H9 (cell line): ENCODE measurements at regions not wholly inside any gene's neighbourhood (a gene's known extent, or its start where the extent isn't known, plus 50 kb on each side); places are given as distances from the start of the nearest gene placed in this dataset.

Experiments
- DNase-seq: peaks from one replicate; pipeline ENCODE4 v3.0.0-alpha.2; 2017
- H2AFZ ChIP-seq: one replicate; pipeline ENCODE4 v1.6.1; 2013; ENCODE audit warnings: mild to moderate bottlenecking, low read length, control low read depth, moderate library complexity
- H2AK5ac ChIP-seq: 2 replicates; pipeline ENCODE4 v1.6.1; 2013; ENCODE audit warnings: low read length, control low read depth, mixed read lengths; ENCODE audit not compliant: insufficient read length
- H2BK120ac ChIP-seq: one replicate; pipeline ENCODE4 v1.6.1; 2013; ENCODE audit warnings: low read depth, mild to moderate bottlenecking, low read length, control low read depth, inconsistent platforms; ENCODE audit not compliant: poor library complexity, severe bottlenecking
- H2BK12ac ChIP-seq: 2 replicates; pipeline ENCODE4 v1.6.1; 2013; ENCODE audit warnings: low read length, control low read depth, mixed read lengths, low read depth; ENCODE audit not compliant: insufficient read length
- H2BK15ac ChIP-seq: 2 replicates; pipeline ENCODE4 v1.6.1; 2013; ENCODE audit warnings: low read depth, low read length, control low read depth
- H2BK20ac ChIP-seq: one replicate; pipeline ENCODE4 v1.6.1; 2013; ENCODE audit warnings: low read depth, mild to moderate bottlenecking, low read length, control low read depth, inconsistent platforms; ENCODE audit not compliant: poor library complexity, severe bottlenecking
- H2BK5ac ChIP-seq: 2 replicates; pipeline ENCODE4 v1.6.1; 2013; ENCODE audit warnings: low read length, control low read depth, mixed read lengths; ENCODE audit not compliant: insufficient read length
- H3K14ac ChIP-seq: 2 replicates; pipeline ENCODE4 v1.6.1; 2013; ENCODE audit warnings: low read length, control low read depth; ENCODE audit not compliant: insufficient read depth
- H3K18ac ChIP-seq: 2 replicates; pipeline ENCODE4 v1.6.1; 2013; ENCODE audit warnings: low read depth, mild to moderate bottlenecking, mixed read lengths, low read length, control low read depth; ENCODE audit not compliant: insufficient read length
- H3K23ac ChIP-seq: 2 replicates; pipeline ENCODE4 v1.6.1; 2013; ENCODE audit warnings: low read length, control low read depth, mixed read lengths, low read depth; ENCODE audit not compliant: insufficient read length
- H3K23me2 ChIP-seq: 2 replicates; pipeline ENCODE4 v1.6.1; 2013; ENCODE audit warnings: low read depth, mild to moderate bottlenecking, mixed read lengths, low read length, control low read depth; ENCODE audit not compliant: insufficient read length, poor library complexity, severe bottlenecking
- H3K27ac ChIP-seq: 2 replicates; pipeline ENCODE4 v1.5.1; 2013; ENCODE audit warnings: low read length, control low read depth, mixed read lengths, low read depth; ENCODE audit not compliant: insufficient read length
- H3K27me3 ChIP-seq: 2 replicates; pipeline ENCODE4 v1.6.1; 2013; ENCODE audit warnings: low read length, control low read depth, inconsistent platforms; ENCODE audit not compliant: insufficient read depth
- H3K4ac ChIP-seq: 2 replicates; pipeline ENCODE4 v1.6.1; 2013; ENCODE audit warnings: low read depth, mild to moderate bottlenecking, control low read depth, inconsistent platforms, low read length, moderate library complexity
- H3K4me1 ChIP-seq: 2 replicates; pipeline ENCODE4 v1.6.1; 2013; ENCODE audit warnings: low read length, control low read depth, inconsistent platforms; ENCODE audit not compliant: insufficient read depth
- H3K4me2 ChIP-seq: 2 replicates; pipeline ENCODE4 v1.6.1; 2013; ENCODE audit warnings: low read length, control low read depth, mixed read lengths; ENCODE audit not compliant: insufficient read length, insufficient read depth
- H3K56ac ChIP-seq: 2 replicates; pipeline ENCODE4 v1.6.1; 2013; ENCODE audit warnings: low read depth, mild to moderate bottlenecking, mixed read lengths, low read length, control low read depth; ENCODE audit not compliant: insufficient read length
- H3K79me1 ChIP-seq: 2 replicates; pipeline ENCODE4 v1.6.1; 2013; ENCODE audit warnings: low read depth, mild to moderate bottlenecking, moderate library complexity, low read length, control low read depth, inconsistent platforms; ENCODE audit not compliant: insufficient read depth, poor library complexity, severe bottlenecking
- H3K79me2 ChIP-seq: 2 replicates; pipeline ENCODE4 v1.6.1; 2013; ENCODE audit warnings: low read length, control low read depth, inconsistent platforms; ENCODE audit not compliant: insufficient read depth
- H3K9ac ChIP-seq: 2 replicates; pipeline ENCODE4 v1.6.1; 2013; ENCODE audit warnings: low read length, control low read depth, mixed read lengths; ENCODE audit not compliant: insufficient read length; ENCODE audit errors: extremely low read depth
- H3K9me3 ChIP-seq: one replicate; pipeline ENCODE4 v1.6.1; 2013; ENCODE audit warnings: low read depth, low read length, inconsistent platforms; ENCODE audit not compliant: control insufficient read depth
- H3T11ph ChIP-seq: one replicate; pipeline ENCODE4 v1.6.1; 2013; ENCODE audit warnings: mild to moderate bottlenecking, low read length, control low read depth, inconsistent platforms
- H4K20me1 ChIP-seq: one replicate; pipeline ENCODE4 v1.6.1; 2013; ENCODE audit not compliant: control insufficient read depth, insufficient read length, insufficient read depth
- H4K5ac ChIP-seq: 2 replicates; pipeline ENCODE4 v1.6.1; 2013; ENCODE audit warnings: low read depth, mild to moderate bottlenecking, mixed read lengths, low read length, control low read depth; ENCODE audit not compliant: insufficient read length
- H4K8ac ChIP-seq: replicated peaks from 2 replicates; pipeline ENCODE4 v1.6.1; 2013; ENCODE audit warnings: low read length, control low read depth, mixed read lengths, low read depth; ENCODE audit not compliant: insufficient read length
- H4K91ac ChIP-seq: 2 replicates; pipeline ENCODE4 v1.6.1; 2013; ENCODE audit warnings: low read depth, mild to moderate bottlenecking, moderate library complexity, mixed read lengths, low read length, control low read depth; ENCODE audit not compliant: insufficient read length
- H3K27ac Mint-ChIP-seq, 3 experiments: 2 replicates in 2 of 3; 3 replicates in 1 of 3; pipeline ENCODE4 v1.8.0; 2020 to 2021; ENCODE audit warnings: mixed read lengths in 3 of 3, mild to moderate bottlenecking in 1 of 3, moderate library complexity in 1 of 3
- H3K27me3 Mint-ChIP-seq: 2 replicates; pipeline ENCODE4 v1.8.0; 2021; ENCODE audit warnings: low read depth, mild to moderate bottlenecking, moderate library complexity, mixed read lengths
- H3K36me3 Mint-ChIP-seq, 3 experiments: 2 replicates in 2 of 3; 3 replicates in 1 of 3; pipeline ENCODE4 v1.8.0; 2020 to 2021; ENCODE audit warnings: low read depth in 3 of 3, mixed read lengths in 3 of 3; ENCODE audit not compliant: insufficient read depth in 1 of 3
- H3K4me1 Mint-ChIP-seq, 2 experiments: 2 replicates each; pipeline ENCODE4 v1.8.0; 2020; ENCODE audit warnings: mixed read lengths in 2 of 2
- H3K4me3 Mint-ChIP-seq, 2 experiments: 2 replicates in 1 of 2; 3 replicates in 1 of 2; pipeline ENCODE4 v1.8.0; 2020 to 2021; ENCODE audit warnings: mild to moderate bottlenecking in 2 of 2, mixed read lengths in 2 of 2, moderate library complexity in 1 of 2
- H3K9me3 Mint-ChIP-seq, 2 experiments: 2 replicates in 1 of 2; 3 replicates in 1 of 2; pipeline ENCODE4 v1.8.0; 2020; ENCODE audit warnings: mild to moderate bottlenecking in 2 of 2, mixed read lengths in 2 of 2, moderate library complexity in 1 of 2
- CTCF ChIP-seq: fragments of 200-600 bp; sonication (generic); conservative IDR thresholded peaks from 3 replicates; pipeline ENCODE4 v1.8.0; 2021; ENCODE audit warnings: antibody characterized with exemption, mild to moderate bottlenecking
- WGBS: extraction: QIAGEN DNeasy Blood & Tissue Kit; methylation state at CpG from one replicate; pipeline ENCODE4 v1.1.7; 2013; ENCODE audit warnings: missing lambda C conversion rate, low lambda C conversion rate, mixed read lengths; ENCODE audit not compliant: insufficient read length; ENCODE audit errors: extremely low coverage; 5-methylcytosine and 5-hydroxymethylcytosine counted together

DNA sequence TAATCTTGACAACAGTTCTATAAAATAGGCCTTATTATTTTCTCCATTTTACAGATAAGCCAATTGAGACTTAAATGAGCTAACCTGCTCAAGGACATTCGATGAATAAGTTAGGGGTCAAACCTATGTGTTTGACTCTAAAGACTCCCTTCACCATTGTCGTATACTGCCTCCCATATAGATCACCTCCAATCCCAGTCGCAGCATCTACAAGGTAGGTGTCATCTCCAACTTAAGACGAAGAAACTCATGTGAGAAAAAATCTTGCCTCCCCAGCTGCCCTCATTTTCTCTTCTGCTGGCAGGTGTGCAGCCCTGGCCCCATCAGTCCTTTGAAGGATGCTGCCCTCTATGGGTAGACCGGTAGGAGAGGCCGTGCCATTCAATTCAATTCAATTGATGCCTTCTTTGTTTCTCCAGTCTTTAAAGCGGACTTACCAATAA lies 75.2 kb upstream of the SMARCA2 start:
- H4K20me1 ChIP-seq, result no peaks in the 10 kb centered on the region
- no peak overlapping the region for H3K27ac Mint-ChIP-seq
- H2BK12ac ChIP-seq, result no peak overlapping the region

More for the DNA sequence above, 75.2 kb upstream of the SMARCA2 start:
- no peaks in the 10 kb centered on the region for H3K9me3 ChIP-seq
- H3K79me2 ChIP-seq, result no peaks in the 10 kb centered on the region
- H3K18ac ChIP-seq, result no peak overlapping the region
- H3K14ac ChIP-seq, result no peak overlapping the region
- WGBS, result no CpG with 5 or more reads among the region's 7 CpGs
- no peak overlapping the region for H2BK15ac ChIP-seq
- no peak overlapping the region for H2BK120ac ChIP-seq
- no peak overlapping the region for H2BK5ac ChIP-seq
- H3K27me3 ChIP-seq, result no peaks in the 10 kb centered on the region
- no peak overlapping the region for H2AFZ ChIP-seq
- peak; percentile 60 for DNase-seq
- H3K9ac ChIP-seq, result no peak overlapping the region
- H2AK5ac ChIP-seq, result no peak overlapping the region
- H3T11ph ChIP-seq, result no peak overlapping the region
- no peak overlapping the region for H3K4me2 ChIP-seq
- Mint-ChIP-seq H3K9me3 (peaks cover 0 to 4% of the 10 kb centered on the region in 2 experiments; a peak in 4 of 5 replicates), H3K4me3 (no peak overlapping the region), H3K27me3 (no peaks in the 10 kb centered on the region; the same call in 1 of the 2 replicates), H3K4me1 (0 out of 4 replicates have a peak, but pooled peaks cover 0 to under 1% of the 10 kb centered on the region in 2 experiments), H3K36me3 (peaks cover 0 to 3% (median 0%) of the 10 kb centered on the region in 3 experiments; a peak in 1 of 7 replicates)
- H4K5ac ChIP-seq, result no peak overlapping the region
- H3K79me1 ChIP-seq, result no peaks in the 10 kb centered on the region
- no peak overlapping the region for H3K4ac ChIP-seq
- H3K23me2 ChIP-seq, result no peaks in the 10 kb centered on the region
- no peak overlapping the region for H4K91ac ChIP-seq
- H3K27ac ChIP-seq, result no peak overlapping the region
- H2BK20ac ChIP-seq, result no peak overlapping the region
- no peak overlapping the region for H3K56ac ChIP-seq
- TF ChIP-seq CTCF, result peak; percentile 91
- no peaks in the 10 kb centered on the region; the same call in 1 of the 2 replicates for H3K4me1 ChIP-seq
- no peak overlapping the region for H3K23ac ChIP-seq
- H4K8ac ChIP-seq, result no peak overlapping the region
